ENCODE measurements at regions not wholly inside any gene's neighbourhood (a gene's known extent, or its start where the extent isn't known, plus 50 kb on each side); places are given as distances from the start of the nearest gene placed in this dataset.

- no peak for TF ChIP-seq GATA2 (IDR thresholded peaks at IDR 0.05; ENCODE audit: low read depth, low read length)
- TF ChIP-seq GATA3 (IDR thresholded peaks at IDR 0.05; ENCODE audit: low read depth, low read length) = no peak
Observed at GRCh38 chr7:10239695-10240345, 733.9 kb upstream of the PHF14 start.
